Non-pigmented ciliary epithelial cell (primary cell): ENCODE measurements at regions not wholly inside any gene's neighbourhood (a gene's known extent, or its start where the extent isn't known, plus 50 kb on each side); places are given as distances from the start of the nearest gene placed in this dataset.
"Not testable (repeated sequence)": the region's sequence is repeated elsewhere in the genome, so short reads cannot be mapped to it uniquely, and the experiment has no call there.

Experiments
- DNase-seq: peaks from one replicate; pipeline ENCODE4 v3.0.0-alpha.2; 2010; ENCODE audit warnings: low read depth

DNA sequence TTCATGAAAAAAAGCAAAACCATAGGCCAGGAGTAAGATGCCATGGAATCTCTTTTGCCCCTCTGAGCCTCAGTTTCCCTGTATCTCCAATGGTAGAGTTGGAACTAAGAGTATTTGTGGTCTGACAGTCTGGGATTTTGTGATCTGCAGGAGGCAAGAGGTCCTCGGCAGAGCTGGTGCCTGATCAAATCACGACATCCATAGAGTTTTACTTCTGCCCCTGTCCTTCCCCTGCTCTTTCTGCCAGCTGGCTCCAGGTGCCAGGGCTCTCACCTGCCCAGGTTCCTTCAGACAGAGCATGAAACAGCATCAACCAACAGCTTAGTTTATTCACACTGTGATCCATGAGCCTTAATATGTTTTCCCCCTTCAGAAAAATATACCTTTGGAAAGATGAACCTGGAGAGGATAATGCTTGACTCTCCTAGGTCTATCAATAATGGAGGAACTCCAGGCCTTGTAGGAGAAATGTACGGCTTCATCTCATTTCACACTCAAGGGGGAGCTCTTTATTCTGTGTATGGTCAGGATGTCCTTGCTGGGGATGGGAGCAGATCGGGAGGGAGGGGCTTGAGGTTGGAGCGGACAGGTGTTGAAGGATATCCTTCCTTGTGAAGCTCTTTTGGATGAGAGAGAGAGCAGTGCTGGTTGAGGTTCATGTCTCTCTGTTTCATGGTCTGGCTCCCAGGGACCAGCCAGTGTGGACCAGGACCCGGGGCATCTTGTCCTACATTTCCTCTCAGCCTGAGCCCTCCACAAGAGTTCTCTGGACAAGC is 309.9 kb downstream of the RPLP1 start:
- no peak for DNase-seq

DNA sequence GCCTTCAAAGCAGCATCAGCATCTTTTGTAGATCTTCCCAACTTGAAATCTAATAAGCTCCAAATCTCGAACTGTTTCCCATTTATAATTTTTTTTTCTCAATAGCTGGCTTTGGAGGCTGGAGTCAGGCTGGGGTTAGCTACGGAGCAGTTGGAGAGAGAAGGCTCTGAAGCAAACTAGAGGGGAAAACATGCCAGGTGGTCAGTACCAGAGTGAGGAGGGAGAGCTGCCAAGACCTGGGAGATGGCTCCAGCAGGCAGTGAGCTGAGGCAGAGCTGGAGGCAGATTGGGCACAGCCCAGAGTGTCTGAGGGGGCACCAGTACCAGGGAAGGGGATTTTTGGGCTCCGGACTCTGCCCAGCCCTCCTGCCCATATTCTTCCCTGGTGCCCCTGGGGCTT is 311.2 kb downstream of the RPLP1 start:
- no peak for DNase-seq

DNA sequence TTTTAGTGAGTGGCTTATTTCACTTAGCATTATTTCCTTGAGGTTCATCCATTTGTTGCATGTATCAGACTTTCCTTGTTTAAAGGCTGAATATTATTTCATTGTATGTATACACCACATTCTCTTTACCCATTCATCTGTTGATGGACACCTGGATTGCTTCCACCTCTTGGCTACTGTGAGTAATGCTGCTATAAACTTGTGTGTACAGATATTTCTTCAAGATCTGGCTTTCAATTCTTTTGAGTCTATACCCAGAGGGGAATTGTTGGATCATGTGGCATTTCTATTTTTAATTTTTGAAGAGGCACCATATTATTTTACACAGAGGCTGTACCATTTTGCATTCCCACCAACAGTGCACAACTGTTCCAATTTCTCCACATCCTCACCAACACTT is 313.5 kb downstream of the RPLP1 start:
- DNase-seq = no peak

DNA sequence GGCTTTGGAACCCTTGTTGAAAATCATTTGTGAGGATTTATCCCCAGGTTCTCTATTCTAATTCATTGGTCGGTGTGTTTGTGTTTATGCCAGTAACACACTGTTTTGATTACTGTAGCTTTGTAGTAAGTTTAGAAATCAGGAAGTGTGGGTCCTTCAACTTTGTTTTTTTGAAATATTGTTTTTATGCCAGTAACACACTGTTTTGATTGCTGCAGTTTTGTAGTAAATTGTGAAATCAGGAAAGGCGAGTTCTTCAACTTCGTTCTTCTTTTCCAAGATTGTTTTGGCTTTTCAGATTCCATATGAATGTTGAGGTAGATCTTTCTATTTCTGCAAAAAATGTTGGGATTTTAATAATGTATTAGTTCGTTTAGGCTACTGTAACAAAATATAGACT is 314.6 kb downstream of the RPLP1 start:
- DNase-seq = no peak

DNA sequence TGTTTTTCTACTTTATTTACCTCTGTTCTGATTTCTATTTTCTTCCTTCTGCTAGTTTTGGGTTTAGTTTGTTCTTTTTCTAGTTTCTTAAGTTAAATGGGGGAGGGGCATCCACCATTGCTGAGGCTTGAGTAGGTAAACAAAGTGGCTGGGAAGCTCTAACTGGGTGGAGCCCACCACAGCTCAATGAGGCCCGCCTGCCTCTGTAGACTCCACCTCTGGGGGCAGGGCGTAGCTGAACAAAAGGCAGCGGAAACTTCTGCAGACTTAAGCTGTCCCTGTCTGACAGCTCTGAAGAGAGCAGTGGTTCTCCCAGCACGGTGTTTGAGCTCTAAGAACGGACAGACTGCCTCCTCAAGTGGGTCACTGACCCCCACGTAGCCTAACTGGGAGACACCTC is 316.7 kb downstream of the RPLP1 start:
- not testable (repeated sequence) for DNase-seq

DNA sequence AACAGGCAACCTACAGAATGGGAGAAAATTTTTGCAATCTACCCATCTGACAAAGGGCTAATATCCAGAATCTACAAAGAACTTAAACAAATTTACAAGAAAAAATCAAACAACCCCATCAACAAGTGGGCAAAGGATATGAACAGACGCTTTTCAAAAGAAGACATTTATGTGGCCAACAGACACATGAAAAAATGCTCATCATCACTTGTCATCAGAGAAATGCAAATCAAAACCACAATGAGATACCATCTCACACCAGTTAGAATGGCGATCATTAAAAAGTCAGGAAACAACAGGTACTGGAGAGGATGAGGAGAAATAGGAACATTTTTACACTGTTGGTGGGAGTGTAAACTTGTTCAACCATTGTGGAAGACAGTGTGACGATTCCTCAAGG is 321.6 kb downstream of the RPLP1 start:
- not testable (repeated sequence) for DNase-seq

DNA sequence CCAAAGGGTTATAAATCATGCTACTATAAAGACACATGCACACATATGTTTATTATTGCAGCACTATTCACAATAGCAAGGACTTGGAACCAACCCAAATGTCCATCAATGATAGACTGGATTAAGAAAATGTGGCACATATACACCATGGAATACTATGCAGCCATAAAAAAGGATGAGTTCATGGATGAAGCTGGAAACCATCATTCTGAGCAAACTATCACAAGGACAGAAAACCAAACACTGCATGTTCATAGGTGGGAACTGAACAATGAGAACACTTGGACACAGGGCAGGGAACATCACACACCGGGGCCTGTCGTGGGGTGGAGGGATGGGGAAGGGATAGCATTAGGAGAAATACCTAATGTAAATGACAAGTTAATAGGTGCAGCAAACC is 322.1 kb downstream of the RPLP1 start:
- DNase-seq = not testable (repeated sequence)

DNA sequence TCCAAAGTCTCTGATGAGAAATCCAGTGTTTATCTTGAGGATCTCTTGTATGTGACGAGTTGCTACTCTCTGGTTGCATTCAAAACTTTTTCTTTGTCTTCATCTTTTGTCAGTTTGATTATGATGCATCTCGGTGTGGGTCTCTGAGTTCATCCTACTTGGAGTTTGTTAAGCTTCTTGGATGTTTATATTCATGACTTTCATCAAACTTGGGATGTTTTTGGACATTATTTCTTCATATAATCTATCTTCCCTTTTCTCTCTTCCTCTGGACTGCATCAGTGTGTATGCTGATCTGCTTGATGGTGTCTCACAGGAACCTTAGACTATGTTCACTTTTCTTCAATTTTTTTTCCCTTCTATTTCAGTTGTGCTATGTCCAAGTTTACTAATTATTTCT is 320.4 kb downstream of the TLE3 start:
- DNase-seq = no peak

DNA sequence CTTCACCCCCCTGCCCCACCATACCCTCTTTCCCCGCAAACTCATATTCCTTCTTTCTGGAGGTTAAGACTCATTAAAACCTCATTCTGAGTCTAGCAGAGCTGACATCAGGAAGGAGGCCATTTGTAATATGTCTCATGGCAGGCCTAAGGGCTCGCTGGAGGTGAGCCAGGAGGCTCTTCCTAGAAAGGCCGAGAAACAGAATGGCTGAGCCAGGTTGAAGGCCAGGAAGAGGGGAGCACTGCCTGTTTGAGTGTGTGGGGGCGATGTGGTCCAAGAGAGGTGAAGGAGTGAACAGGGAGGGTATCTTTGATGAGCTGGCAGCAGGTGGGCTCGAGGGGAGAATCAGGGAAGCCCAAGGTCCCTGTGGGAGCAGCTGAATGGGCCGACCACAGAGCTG is 317.3 kb downstream of the TLE3 start:
- no peak for DNase-seq

DNA sequence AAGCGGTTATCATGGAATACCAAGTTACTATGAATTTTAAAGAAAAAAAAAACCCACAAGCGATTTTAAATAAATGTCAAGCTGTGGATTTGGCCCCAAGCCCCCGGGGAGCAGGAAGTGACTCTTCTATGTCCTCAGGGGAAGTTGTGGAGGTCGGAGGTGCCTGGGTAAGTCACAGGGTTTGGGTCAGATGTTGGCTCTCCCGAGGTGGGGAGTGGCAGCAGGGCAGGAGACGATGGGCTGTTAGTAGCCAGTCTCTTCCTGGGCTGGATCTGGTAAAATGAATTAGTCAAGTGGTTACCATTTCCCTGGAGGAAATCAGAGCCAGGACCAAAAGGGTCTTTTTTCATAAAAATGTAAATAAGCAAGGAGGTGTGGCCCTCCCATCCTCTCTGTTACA is 316.7 kb downstream of the TLE3 start:
- no peak for DNase-seq

DNA sequence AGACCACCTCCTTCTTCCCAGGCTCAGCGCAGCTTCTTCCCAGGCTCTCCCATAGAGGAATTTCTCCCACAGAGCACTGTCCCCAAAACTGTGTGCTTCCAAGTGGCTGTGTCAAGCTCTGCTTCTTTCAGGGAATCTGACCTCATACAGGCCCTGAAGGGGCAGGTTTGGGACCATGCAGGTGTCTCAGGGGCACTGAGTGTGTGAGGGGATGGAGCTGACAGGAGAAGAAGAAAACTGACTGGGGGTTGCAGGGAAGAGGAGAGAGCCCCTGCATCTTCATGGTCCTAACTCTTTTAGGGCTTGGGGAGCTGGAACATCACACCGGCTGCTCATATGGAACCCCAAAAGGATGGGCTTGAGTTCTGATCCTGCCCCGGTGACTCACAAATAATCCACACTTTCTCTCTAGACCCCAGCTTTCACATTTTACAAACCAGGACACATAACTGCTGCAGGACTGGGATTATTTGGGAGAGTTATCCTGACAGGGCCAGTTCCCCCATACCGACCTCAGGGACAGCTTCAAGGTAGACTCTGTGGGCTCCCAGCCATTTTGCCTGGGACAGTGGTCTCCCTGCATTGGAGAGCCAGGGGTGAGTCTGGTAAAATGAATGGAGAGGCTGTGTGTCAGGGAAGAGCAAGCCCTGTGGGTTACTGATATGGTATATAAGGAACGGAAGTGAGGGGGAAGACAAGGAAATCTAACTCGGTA is 316.1 kb downstream of the TLE3 start:
- DNase-seq = no peak

DNA sequence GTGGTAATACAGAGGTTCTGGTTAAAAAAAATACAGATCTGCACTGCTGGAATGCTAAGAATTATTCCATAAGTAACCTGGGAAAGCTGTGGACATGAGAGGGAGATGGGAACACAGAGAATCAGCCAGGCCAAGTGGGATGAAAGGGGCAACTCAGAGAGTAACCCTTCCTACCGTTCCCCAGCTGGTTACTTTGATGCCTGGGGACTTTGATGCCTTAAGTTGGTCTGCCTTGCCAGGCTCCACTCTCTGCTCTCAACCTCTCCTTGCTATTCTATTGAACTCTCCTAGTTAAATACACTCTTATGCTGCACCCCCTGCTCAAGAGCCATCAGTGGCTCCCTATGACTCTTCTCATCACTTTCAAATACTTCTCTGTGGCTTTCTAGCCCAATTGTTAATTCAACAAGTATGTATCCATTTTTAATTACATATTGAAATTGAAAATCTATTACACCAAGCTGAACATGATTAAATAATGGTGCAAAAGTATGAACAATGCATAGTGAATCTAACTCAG is 315.5 kb downstream of the TLE3 start:
- DNase-seq = no peak

DNA sequence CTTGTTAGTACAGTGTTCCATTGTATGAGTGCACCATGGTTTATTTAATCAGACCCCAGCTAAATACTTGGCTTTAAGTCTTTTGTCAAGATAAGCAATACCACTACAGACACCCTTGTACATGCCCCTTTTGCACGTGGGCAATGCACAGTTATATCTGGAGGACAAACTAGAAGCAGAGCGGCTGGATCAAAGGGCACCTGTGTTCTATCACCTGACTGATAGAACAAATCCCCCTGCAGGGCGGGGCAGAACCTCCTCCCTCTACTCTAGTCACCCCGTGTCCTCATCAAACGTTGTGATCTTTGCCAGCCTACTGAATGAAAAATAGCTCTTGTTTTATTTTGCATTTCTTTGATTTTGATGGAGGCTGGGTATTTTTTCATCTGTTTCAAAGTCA is 314.9 kb downstream of the TLE3 start:
- DNase-seq = no peak

DNA sequence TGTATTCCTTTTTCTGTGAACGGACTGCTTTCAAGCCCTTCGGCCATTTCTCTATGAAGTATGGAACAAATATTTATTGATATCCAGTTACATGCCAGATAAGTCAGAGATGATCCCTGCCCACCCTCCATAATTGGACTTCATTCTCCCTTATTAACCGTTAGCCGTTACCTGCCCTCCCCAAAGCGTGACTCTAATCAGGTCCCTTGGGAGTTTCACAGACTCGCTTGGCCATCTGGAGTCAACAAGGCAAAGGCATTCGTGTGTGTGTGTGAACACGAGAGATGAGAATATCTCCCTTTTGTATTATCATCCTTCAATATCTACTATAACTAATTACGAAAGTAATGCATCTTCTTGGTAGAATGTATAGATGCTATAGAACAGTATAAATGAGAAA is 314.5 kb downstream of the TLE3 start:
- no peak for DNase-seq

DNA sequence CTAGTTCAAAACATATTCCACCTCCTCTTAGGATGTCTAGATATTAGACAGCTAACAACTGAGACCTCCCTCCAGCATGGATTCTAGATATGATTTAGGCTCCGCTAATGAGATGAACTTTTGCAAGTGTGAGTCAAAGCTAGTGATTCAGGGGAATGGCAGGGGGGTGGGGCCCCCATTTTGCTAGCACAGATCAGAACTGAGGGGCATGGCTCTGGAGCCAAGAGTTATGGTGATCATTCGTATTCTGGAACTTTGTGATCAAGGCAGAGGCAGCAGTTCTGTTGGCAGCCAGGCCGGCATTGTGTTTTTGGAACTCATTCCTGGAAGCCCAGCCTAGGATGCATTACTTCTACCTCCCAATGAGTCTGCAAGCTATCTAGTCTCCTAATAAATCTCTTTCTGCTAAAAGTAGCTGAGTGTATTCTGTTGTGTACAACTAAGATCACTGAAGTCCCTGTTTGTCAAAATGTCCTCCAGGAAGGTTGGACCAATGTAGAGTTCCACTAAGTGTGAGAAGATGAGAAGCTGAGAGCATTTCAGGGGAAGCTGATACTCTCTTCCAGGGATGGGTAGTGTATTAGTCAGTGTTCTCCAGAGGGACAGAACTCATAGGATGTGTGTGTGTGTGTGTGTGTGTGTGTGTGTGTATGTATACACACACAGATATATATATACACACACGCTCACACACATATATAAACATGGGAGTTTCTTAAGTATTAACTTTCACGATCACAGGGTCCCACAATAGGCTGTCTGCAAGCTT is 312.7 kb downstream of the TLE3 start:
- DNase-seq = no peak

DNA sequence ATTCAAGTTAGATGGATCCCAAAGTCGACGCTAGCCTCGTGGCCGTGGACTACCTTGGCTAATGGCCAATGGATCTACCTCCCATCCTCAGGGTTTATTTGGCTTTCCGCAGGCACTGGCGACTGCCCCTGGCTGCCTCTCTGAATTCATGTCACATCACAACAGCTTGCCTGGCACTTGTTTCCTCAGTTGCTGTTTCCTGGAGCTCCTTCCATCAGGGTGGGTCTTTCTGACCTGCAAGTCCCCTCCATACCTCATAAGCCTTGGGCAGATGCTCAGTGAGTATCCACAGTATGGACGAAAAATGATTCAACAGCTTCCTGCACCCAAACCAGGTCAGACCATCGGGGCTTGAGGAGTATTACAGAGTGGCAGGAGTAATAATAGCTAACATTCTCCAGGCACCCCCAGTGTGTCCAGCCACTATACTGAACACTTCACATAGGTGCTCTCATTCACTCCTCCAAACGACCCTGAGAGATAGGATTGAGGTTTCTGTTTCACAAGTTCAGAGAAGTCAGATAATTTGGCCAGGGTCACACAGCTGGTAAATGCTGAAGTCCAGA is 311.5 kb downstream of the TLE3 start:
- no peak for DNase-seq

DNA sequence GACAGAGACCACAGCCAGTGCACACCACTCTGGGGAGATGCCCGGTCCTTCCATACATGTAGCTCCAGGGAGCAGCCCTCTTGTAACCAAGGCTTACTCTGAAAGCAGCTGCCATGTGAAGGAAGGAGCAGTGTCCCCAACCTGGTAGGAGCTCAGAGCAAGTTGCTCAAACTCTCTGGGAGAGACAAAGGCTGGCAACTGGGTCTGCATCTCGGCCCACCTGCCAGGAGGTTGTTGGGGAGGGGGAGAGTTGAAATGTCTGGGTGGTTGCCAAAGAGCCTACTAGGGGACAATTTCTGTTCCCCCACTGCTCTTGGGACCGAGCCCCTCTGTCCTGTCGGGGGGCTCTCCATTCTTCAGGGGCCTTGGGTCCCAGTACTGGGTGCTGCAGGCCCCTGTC is 309.9 kb downstream of the TLE3 start:
- no peak for DNase-seq

DNA sequence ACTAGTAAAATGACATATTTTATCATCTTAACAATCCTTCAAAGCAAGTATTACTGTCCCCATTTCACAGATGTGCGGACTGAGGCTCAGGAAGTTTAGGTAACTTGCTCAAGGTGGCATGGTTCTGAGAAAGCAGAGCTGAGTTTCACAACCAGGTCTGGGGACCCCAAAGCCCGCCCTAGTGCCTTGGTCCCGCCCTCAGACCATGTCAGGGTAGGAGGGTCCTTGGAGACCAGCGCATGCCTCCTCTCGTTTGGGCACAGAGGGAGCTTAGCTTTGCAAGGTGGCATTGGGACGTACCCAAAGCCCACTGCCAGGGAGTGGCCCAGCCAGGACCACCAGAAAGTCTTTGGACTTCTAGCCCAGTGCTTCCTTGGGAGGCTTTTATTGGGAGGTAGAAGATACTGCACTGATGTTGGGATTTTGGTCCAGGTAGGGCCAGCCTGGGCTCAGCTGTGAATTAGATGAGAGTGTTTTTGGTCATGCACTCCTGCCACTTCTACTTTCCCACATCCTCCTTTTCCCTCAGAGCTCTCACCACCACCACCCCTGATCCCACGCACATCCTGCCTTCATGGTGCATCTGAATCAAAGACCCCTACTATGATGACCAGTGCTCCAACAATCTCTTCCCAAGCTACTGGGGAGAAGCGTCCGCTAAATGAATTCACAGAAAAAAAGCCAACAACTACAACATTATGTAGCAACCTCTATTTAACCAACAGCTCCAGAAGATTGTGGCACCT is 307.9 kb downstream of the TLE3 start:
- no peak for DNase-seq

DNA sequence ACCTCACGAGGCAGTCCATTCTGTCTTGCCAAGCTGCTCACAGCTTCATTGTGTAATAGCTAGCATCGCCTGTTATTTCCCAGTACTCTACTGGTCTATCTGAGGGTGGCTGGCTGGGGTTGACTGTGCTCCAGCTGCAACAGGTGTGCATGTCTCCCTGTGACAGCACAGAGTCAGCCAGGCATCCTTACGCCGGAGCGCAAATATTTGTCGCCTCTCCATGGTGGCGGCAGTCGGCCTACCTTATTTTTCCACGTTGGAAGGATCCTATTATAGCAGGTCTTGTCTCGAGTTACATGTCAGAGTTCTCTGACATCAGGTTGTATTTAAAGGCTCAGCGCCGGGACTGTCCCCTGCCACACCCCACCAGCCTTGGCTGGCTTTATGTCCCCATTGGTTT is 307.1 kb downstream of the TLE3 start:
- no peak for DNase-seq

DNA sequence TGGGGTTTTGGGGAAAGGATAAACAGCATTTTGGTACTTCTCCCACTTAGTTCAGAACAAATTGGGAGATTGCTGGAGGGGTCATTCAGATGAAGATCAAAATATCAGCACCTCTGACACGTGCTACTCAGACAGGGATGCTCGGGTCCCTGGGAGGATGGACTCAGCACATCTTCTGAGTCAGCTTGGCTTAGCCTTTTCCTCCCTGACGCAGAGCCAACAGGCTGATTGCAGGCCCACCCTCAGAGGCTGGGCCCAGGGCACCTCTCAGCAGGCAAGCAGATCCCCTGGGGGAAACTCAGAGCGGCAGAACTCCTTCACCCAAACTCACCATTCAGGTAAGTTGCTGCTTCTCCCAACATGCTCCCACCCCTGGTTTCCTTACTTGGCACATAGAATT is 304.9 kb downstream of the TLE3 start:
- no peak for DNase-seq

DNA sequence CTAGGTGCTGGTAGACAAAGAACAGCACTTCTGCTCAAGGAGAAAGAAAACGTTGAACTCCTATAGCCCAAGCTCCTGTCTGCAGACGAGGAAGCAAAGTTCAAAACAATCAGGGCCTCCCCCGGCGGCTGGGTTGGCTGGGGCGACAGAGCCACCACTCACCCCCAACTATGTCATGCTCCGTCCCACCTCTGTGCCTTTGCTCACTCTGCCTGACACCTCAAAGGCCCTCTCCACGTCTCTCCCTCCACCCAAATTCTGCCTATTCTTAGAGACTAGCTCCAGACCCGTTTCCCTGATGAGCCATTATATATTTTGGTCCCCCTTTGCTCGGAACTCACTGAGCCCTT is 304.3 kb downstream of the TLE3 start:
- no peak for DNase-seq
